ENCODE measurements at regions not wholly inside any gene's neighbourhood (a gene's known extent, or its start where the extent isn't known, plus 50 kb on each side); places are given as distances from the start of the nearest gene placed in this dataset.

DNA sequence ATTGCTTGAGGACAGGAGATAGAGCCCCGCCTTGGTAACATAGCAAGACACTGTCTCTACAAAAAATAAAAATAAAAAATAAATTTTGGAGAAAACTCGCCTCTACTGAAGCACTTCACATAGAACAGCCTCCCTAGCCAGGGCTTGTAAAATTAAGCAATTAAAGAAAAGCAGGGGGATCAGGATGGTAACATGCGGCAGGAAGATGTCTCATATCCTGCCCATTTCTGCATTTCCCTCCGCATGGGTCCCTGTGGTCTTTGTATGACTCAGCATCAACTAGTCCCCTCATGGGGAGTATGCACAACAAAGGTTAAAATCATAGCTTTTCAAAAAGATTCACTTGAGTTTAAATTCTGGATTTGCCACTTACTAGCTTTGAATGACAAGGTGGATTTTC is 379.0 kb downstream of the EPHA7 start:
- Mint-ChIP-seq H3K27ac (ENCODE audit: unreplicated experiment) (no peak overlapping the region), H3K27me3 (ENCODE audit: unreplicated experiment) (no peaks in the 10 kb centered on the region), H3K4me1 (ENCODE audit: low read depth, unreplicated experiment) (no peaks in the 10 kb centered on the region), H3K9me3 (ENCODE audit: unreplicated experiment) (no peaks in the 10 kb centered on the region), H3K4me3 (ENCODE audit: unreplicated experiment) (no peak overlapping the region), H3K36me3 (ENCODE audit: unreplicated experiment) (no peaks in the 10 kb centered on the region)
- DNase-seq: no peak
- TF ChIP-seq, protein P1, sequence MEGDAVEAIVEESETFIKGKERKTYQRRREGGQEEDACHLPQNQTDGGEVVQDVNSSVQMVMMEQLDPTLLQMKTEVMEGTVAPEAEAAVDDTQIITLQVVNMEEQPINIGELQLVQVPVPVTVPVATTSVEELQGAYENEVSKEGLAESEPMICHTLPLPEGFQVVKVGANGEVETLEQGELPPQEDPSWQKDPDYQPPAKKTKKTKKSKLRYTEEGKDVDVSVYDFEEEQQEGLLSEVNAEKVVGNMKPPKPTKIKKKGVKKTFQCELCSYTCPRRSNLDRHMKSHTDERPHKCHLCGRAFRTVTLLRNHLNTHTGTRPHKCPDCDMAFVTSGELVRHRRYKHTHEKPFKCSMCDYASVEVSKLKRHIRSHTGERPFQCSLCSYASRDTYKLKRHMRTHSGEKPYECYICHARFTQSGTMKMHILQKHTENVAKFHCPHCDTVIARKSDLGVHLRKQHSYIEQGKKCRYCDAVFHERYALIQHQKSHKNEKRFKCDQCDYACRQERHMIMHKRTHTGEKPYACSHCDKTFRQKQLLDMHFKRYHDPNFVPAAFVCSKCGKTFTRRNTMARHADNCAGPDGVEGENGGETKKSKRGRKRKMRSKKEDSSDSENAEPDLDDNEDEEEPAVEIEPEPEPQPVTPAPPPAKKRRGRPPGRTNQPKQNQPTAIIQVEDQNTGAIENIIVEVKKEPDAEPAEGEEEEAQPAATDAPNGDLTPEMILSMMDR (IDR thresholded peaks at IDR 0.05; ENCODE audit: partially characterized antibody, unreplicated experiment): no peak

DNA sequence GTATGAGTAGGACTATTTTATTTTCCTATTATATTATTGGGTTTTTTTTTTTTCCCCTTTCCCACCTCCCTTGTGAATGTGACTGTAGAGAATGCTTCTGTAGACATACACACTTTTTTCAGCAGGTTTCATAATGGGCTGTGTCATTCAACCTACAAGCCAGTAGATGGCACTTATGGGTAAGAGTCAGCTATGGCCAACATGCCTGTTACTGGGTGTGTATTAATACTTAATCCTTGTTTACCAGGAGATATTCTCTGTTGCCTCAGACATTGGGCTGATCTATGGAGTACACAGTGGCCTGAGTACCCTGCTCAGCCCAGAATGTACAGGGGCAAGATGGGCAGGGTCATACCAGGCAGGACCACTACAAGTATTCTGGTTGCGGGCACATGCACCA is 382.5 kb downstream of the EPHA7 start:
- no peaks in the 10 kb centered on the region for H3K9me3 Mint-ChIP-seq (ENCODE audit: unreplicated experiment)
- DNase-seq: no peak
- TF ChIP-seq, protein P1 (IDR thresholded peaks at IDR 0.05; ENCODE audit: partially characterized antibody, unreplicated experiment): peak; percentile 29
- no peaks in the 10 kb centered on the region for H3K4me1 Mint-ChIP-seq (ENCODE audit: low read depth, unreplicated experiment)
- no peaks in the 10 kb centered on the region for H3K36me3 Mint-ChIP-seq (ENCODE audit: unreplicated experiment)
- no peaks in the 10 kb centered on the region for H3K27me3 Mint-ChIP-seq (ENCODE audit: unreplicated experiment)
- H3K27ac Mint-ChIP-seq (ENCODE audit: unreplicated experiment): no peak overlapping the region
- no peak overlapping the region for H3K4me3 Mint-ChIP-seq (ENCODE audit: unreplicated experiment)

DNA sequence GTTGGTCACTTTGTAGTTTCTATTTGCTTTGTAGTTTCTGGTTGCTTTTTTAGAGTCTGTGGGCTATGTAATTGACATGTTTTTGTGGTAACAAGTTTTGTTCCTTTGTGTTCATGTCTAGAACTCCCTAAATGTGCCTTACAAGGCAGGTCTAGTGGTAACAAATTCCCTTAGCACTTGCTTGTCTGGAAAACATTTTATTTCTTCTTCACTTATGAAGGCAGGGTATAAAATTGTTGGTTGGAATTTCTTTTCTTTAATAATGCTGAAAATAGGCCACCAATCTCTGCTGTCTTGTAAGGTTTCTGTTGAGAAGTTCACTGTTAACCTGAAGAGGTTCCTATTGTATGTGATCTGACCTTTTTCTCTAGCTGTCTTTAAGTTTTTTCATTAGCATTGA is 383.6 kb downstream of the EPHA7 start:
- no peak overlapping the region for H3K27ac Mint-ChIP-seq (ENCODE audit: unreplicated experiment)
- TF ChIP-seq, protein P1 (IDR thresholded peaks at IDR 0.05; ENCODE audit: partially characterized antibody, unreplicated experiment): no peak
- DNase-seq: no peak
- no peaks in the 10 kb centered on the region for H3K9me3 Mint-ChIP-seq (ENCODE audit: unreplicated experiment)
- H3K4me3 Mint-ChIP-seq (ENCODE audit: unreplicated experiment): no peak overlapping the region
- no peaks in the 10 kb centered on the region for H3K36me3 Mint-ChIP-seq (ENCODE audit: unreplicated experiment)
- H3K27me3 Mint-ChIP-seq (ENCODE audit: unreplicated experiment): no peaks in the 10 kb centered on the region
- H3K4me1 Mint-ChIP-seq (ENCODE audit: low read depth, unreplicated experiment): no peaks in the 10 kb centered on the region

GRCh38 chr6:93021235-93021915 is 398.0 kb downstream of the EPHA7 start:
- peak; percentile 21 for DNase-seq
- peaks cover 5% of the 10 kb centered on the region for H3K9me3 Mint-ChIP-seq (ENCODE audit: unreplicated experiment)

DNA sequence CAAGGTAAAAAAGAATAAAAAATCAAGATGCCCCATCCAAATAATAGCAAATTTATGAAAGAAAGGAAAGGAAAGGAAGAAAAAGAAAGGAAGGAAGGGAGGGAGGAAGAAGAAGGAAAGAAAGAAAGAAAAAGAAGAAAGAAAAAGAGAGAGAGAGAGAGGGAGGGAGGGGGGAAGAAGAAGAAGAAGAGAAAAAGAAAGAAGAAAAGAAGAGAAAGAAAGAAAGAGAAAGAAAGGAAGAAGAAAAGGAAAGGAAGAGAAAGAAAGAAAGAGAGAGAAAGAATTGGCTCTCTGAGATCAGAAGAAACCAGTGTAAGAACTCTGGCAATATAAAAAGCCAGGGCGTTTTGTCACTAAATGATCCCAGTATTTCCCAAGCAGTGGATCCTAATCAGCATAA is 401.7 kb downstream of the EPHA7 start:
- peaks cover 3% of the 10 kb centered on the region for H3K9me3 Mint-ChIP-seq (ENCODE audit: unreplicated experiment)
- H3K27me3 Mint-ChIP-seq (ENCODE audit: unreplicated experiment): peaks cover 4% of the 10 kb centered on the region
- no peak overlapping the region for H3K27ac Mint-ChIP-seq (ENCODE audit: unreplicated experiment)
- no peak for DNase-seq
- TF ChIP-seq, protein P1 (IDR thresholded peaks at IDR 0.05; ENCODE audit: partially characterized antibody, unreplicated experiment): no peak
- H3K4me3 Mint-ChIP-seq (ENCODE audit: unreplicated experiment): no peak overlapping the region
- no peaks in the 10 kb centered on the region for H3K36me3 Mint-ChIP-seq (ENCODE audit: unreplicated experiment)
- H3K4me1 Mint-ChIP-seq (ENCODE audit: low read depth, unreplicated experiment): peaks cover 20% of the 10 kb centered on the region

More at GRCh38 chr6:93021235-93021915, 398.0 kb downstream of the EPHA7 start:
- H3K4me1 Mint-ChIP-seq (ENCODE audit: low read depth, unreplicated experiment): peaks cover 19% of the 10 kb centered on the region
- H3K27me3 Mint-ChIP-seq (ENCODE audit: unreplicated experiment): peaks cover 6% of the 10 kb centered on the region
- H3K27ac Mint-ChIP-seq (ENCODE audit: unreplicated experiment): peak overlapping the region; percentile 88
- no peak overlapping the region for H3K4me3 Mint-ChIP-seq (ENCODE audit: unreplicated experiment)
- peaks cover 6% of the 10 kb centered on the region for H3K36me3 Mint-ChIP-seq (ENCODE audit: unreplicated experiment)
- TF ChIP-seq, protein P1 (IDR thresholded peaks at IDR 0.05; ENCODE audit: partially characterized antibody, unreplicated experiment): no peak

Measured in glutamatergic neuron (in vitro differentiated cells).